BJ (cell line): ENCODE measurements at regions not wholly inside any gene's neighbourhood (a gene's known extent, or its start where the extent isn't known, plus 50 kb on each side); places are given as distances from the start of the nearest gene placed in this dataset.

Experiments
- CTCF ChIA-PET: fragments of 350-600 bp; formaldehyde crosslinking; extraction: SDS; loops from one replicate; lab custom pipeline; 2021; ENCODE audit warnings: antibody characterized with exemption, inconsistent platforms; lab: Yijun Ruan, JAX
- POLR2A ChIA-PET: fragments of 300-600 bp; sonication (Branson Sonifier 250); formaldehyde crosslinking; extraction: SDS; loops from one replicate; lab custom pipeline; 2021; ENCODE audit warnings: antibody characterized with exemption; lab: Charles Lee
- DNase-seq: peaks from one replicate; pipeline ENCODE4 v3.0.0-alpha.2; 2011; ENCODE audit warnings: low read depth
- H3K27me3 ChIP-seq: 2 replicates; pipeline ENCODE4 v1.6.0; 2011; ENCODE audit warnings: low read length; ENCODE audit not compliant: control insufficient read depth, insufficient read depth
- H3K36me3 ChIP-seq: 2 replicates; pipeline ENCODE4 v1.5.1; 2011; ENCODE audit warnings: low read length; ENCODE audit not compliant: control insufficient read depth, insufficient read depth
- H3K4me3 ChIP-seq: 2 replicates; pipeline ENCODE4 v1.5.1; 2011; ENCODE audit warnings: low read depth, mild to moderate bottlenecking, control low read depth, low read length
- TF ChIP-seq, protein P1 (sequence below): IDR thresholded peaks from 2 replicates; pipeline ENCODE4 v1.5.1; 2011; ENCODE audit warnings: low read depth, mild to moderate bottlenecking, control low read depth, inconsistent platforms, low read length, moderate library complexity; ENCODE audit not compliant: insufficient read depth

- H3K27me3 ChIP-seq, result no peaks in the 10 kb centered on the region
- DNase-seq, result no peak
- TF ChIP-seq, protein P1, sequence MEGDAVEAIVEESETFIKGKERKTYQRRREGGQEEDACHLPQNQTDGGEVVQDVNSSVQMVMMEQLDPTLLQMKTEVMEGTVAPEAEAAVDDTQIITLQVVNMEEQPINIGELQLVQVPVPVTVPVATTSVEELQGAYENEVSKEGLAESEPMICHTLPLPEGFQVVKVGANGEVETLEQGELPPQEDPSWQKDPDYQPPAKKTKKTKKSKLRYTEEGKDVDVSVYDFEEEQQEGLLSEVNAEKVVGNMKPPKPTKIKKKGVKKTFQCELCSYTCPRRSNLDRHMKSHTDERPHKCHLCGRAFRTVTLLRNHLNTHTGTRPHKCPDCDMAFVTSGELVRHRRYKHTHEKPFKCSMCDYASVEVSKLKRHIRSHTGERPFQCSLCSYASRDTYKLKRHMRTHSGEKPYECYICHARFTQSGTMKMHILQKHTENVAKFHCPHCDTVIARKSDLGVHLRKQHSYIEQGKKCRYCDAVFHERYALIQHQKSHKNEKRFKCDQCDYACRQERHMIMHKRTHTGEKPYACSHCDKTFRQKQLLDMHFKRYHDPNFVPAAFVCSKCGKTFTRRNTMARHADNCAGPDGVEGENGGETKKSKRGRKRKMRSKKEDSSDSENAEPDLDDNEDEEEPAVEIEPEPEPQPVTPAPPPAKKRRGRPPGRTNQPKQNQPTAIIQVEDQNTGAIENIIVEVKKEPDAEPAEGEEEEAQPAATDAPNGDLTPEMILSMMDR, result no peak
- H3K4me3 ChIP-seq, result no peak overlapping the region
- H3K36me3 ChIP-seq, result no peaks in the 10 kb centered on the region
- CTCF ChIA-PET, result interaction anchor here (0.7 to 3.2 kb wide), 17 partner anchors 9 to 948 kb away, joined by 3 to 24 read pairs (median 5); partner anchors contain the start of gene PTGER4
- POLR2A ChIA-PET, result no interaction called here
Measured at GRCh38 chr5:39948341-39948740, 523.6 kb upstream of the DAB2 start.

DNA sequence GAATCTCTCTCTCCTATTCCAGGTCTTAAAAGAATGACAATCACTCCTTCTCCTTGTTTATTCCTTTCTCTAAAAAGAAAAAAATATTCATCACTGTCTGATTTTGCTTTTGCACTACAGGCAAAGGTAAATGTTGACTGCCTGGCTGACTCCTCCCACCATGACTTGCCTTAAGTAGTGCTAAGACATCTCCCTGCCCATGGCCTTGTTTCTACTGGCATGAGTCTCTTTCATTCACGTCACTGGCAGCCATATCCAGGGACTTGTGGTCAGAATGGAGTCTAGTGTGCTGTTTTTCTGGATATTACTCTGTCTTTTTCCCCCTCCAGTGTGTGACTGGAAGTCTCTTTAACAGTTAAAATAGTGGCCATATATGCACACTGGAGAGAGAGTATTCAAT, 522.9 kb upstream of the DAB2 start:
- DNase-seq, result no peak
- ChIA-PET POLR2A (no interaction called here), CTCF (interaction anchor here (1.2 to 3.2 kb wide), 11 partner anchors 10 to 794 kb away, joined by 3 to 24 read pairs (median 7); no protein-coding TSS in a partner anchor)
- no peaks in the 10 kb centered on the region for H3K27me3 ChIP-seq
- no peaks in the 10 kb centered on the region for H3K36me3 ChIP-seq
- H3K4me3 ChIP-seq, result no peak overlapping the region
- TF ChIP-seq, protein P1, result no peak

GRCh38 chr5:39946356-39947045, 521.7 kb upstream of the DAB2 start:
- TF ChIP-seq, protein P1, result no peak
- DNase-seq, result no peak
- ChIA-PET POLR2A (no interaction called here), CTCF (interaction anchor here (0.6 to 3.2 kb wide), 3 partner anchors 15 to 558 kb away, joined by 3 to 19 read pairs (median 3); no protein-coding TSS in a partner anchor)
- no peaks in the 10 kb centered on the region for H3K36me3 ChIP-seq
- H3K4me3 ChIP-seq, result no peak overlapping the region
- no peaks in the 10 kb centered on the region for H3K27me3 ChIP-seq

DNA sequence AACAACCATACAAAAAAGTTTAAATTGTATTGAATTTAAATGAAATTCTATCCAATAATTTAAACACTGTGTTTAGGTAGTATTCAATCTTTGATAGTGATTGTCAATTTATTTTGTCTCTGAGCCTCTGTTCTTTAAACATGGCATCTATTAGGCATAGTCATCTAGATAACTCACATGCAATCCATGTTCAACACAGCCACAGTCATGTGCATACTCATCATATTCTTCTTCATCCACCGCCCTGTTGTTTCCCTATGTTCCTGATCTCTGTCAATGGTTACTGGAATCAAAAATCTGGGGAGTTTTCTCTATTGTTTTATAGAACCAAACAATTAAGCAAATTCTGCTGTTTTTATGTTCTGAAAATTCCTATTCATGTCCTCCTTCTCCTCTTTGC, 521.1 kb upstream of the DAB2 start:
- TF ChIP-seq, protein P1, result no peak
- H3K4me3 ChIP-seq, result no peak overlapping the region
- no peaks in the 10 kb centered on the region for H3K36me3 ChIP-seq
- no peaks in the 10 kb centered on the region for H3K27me3 ChIP-seq
- ChIA-PET POLR2A (no interaction called here), CTCF (interaction anchor here (1.1 kb wide), 1 partner anchor 371 kb away, joined by 3 read pairs; no protein-coding TSS in a partner anchor)
- no peak for DNase-seq

- DNase-seq, result no peak
- POLR2A ChIA-PET, result no interaction called here
- no peak overlapping the region for H3K4me3 ChIP-seq
- no peaks in the 10 kb centered on the region for H3K27me3 ChIP-seq
- no peaks in the 10 kb centered on the region for H3K36me3 ChIP-seq
- CTCF ChIA-PET, result no interaction called here
- TF ChIP-seq, protein P1, result no peak
Measured at GRCh38 chr5:39943811-39944210, 519.0 kb upstream of the DAB2 start.
